GM19452 (cell line): ENCODE measurements at regions not wholly inside any gene's neighbourhood (a gene's known extent, or its start where the extent isn't known, plus 50 kb on each side); places are given as distances from the start of the nearest gene placed in this dataset.
"Not testable (repeated sequence)": the region's sequence is repeated elsewhere in the genome, so short reads cannot be mapped to it uniquely, and the experiment has no call there.

Experiments used
- ATAC-seq: cut with Tn5 transposase; IDR thresholded peaks from one replicate; pipeline ENCODE4 v1.9.1; 2021; ENCODE audit not compliant: unreplicated experiment

GRCh38 chr15:20309966-20310365 lies 231.6 kb downstream of the GOLGA6L6 start:
- ATAC-seq = not testable (repeated sequence)

GRCh38 chr15:20309395-20309794 lies 232.2 kb downstream of the GOLGA6L6 start:
- ATAC-seq = not testable (repeated sequence)

GRCh38 chr15:20308027-20308690 lies 233.4 kb downstream of the GOLGA6L6 start:
- not testable (repeated sequence) for ATAC-seq

- not testable (repeated sequence) for ATAC-seq
These were observed 234.5 kb downstream of the GOLGA6L6 start for GRCh38 chr15:20307137-20307536.

- not testable (repeated sequence) for ATAC-seq
These were observed 235.0 kb downstream of the GOLGA6L6 start for GRCh38 chr15:20306497-20307106.

- ATAC-seq = not testable (repeated sequence)
These were observed 235.7 kb downstream of the GOLGA6L6 start for GRCh38 chr15:20305912-20306311.

GRCh38 chr15:20305015-20305465 lies 236.6 kb downstream of the GOLGA6L6 start:
- ATAC-seq = not testable (repeated sequence)

GRCh38 chr15:20304282-20305014 lies 237.2 kb downstream of the GOLGA6L6 start:
- ATAC-seq = not testable (repeated sequence)

- not testable (repeated sequence) for ATAC-seq
These were observed 238.1 kb downstream of the GOLGA6L6 start for GRCh38 chr15:20303248-20304171.

GRCh38 chr15:20302141-20303069 lies 239.2 kb downstream of the GOLGA6L6 start:
- not testable (repeated sequence) for ATAC-seq

- not testable (repeated sequence) for ATAC-seq
These were observed 240.0 kb downstream of the GOLGA6L6 start for GRCh38 chr15:20301471-20302081.

GRCh38 chr15:20301041-20301390 lies 240.6 kb downstream of the GOLGA6L6 start:
- ATAC-seq = not testable (repeated sequence)

- ATAC-seq = not testable (repeated sequence)
These were observed 241.1 kb downstream of the GOLGA6L6 start for GRCh38 chr15:20300351-20301040.

GRCh38 chr15:20297603-20298123 lies 243.9 kb downstream of the GOLGA6L6 start:
- not testable (repeated sequence) for ATAC-seq

- ATAC-seq = not testable (repeated sequence)
These were observed 245.3 kb downstream of the GOLGA6L6 start for GRCh38 chr15:20296261-20296660.

GRCh38 chr15:20295238-20295811 lies 246.3 kb downstream of the GOLGA6L6 start:
- no peak for ATAC-seq

GRCh38 chr15:20294651-20295237 lies 246.9 kb downstream of the GOLGA6L6 start:
- no peak for ATAC-seq
